Loucy (cell line): ENCODE measurements at regions not wholly inside any gene's neighbourhood (a gene's known extent, or its start where the extent isn't known, plus 50 kb on each side); places are given as distances from the start of the nearest gene placed in this dataset.

ENCODE experiments used
- CTCF ChIP-seq: fragments of 200-600 bp; sonication (generic); conservative IDR thresholded peaks from 2 replicates; pipeline ENCODE4 v1.5.1; 2014; ENCODE audit warnings: mild to moderate bottlenecking, antibody characterized with exemption, low read length
- EZH2phosphoT487 ChIP-seq: fragments of 200-600 bp; IDR thresholded peaks from 2 replicates; pipeline ENCODE4 v1.6.1; 2018; ENCODE audit warnings: antibody characterized with exemption, mild to moderate bottlenecking, moderate library complexity, borderline replicate concordance

GRCh38 chr13:89113744-89114143 is 1442.6 kb downstream of the SLITRK5 start:
- TF ChIP-seq CTCF = no peak
- no peak for TF ChIP-seq EZH2phosphoT487
